ENCODE measurements at regions not wholly inside any gene's neighbourhood (a gene's known extent, or its start where the extent isn't known, plus 50 kb on each side); places are given as distances from the start of the nearest gene placed in this dataset.

- no peak for DNase-seq (ENCODE audit: low read depth)
- H3K4me3 ChIP-seq (ENCODE audit: control insufficient read depth, low read depth, low read length), result no peak overlapping the region
- TF ChIP-seq, protein P1, sequence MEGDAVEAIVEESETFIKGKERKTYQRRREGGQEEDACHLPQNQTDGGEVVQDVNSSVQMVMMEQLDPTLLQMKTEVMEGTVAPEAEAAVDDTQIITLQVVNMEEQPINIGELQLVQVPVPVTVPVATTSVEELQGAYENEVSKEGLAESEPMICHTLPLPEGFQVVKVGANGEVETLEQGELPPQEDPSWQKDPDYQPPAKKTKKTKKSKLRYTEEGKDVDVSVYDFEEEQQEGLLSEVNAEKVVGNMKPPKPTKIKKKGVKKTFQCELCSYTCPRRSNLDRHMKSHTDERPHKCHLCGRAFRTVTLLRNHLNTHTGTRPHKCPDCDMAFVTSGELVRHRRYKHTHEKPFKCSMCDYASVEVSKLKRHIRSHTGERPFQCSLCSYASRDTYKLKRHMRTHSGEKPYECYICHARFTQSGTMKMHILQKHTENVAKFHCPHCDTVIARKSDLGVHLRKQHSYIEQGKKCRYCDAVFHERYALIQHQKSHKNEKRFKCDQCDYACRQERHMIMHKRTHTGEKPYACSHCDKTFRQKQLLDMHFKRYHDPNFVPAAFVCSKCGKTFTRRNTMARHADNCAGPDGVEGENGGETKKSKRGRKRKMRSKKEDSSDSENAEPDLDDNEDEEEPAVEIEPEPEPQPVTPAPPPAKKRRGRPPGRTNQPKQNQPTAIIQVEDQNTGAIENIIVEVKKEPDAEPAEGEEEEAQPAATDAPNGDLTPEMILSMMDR (IDR thresholded peaks at IDR 0.05; ENCODE audit: control insufficient read depth, insufficient read depth, low read depth, low read length, missing control alignments), result no peak
These were observed 330.0 kb downstream of the DDX10 start for GRCh38 chr11:108994887-108995286.

DNA sequence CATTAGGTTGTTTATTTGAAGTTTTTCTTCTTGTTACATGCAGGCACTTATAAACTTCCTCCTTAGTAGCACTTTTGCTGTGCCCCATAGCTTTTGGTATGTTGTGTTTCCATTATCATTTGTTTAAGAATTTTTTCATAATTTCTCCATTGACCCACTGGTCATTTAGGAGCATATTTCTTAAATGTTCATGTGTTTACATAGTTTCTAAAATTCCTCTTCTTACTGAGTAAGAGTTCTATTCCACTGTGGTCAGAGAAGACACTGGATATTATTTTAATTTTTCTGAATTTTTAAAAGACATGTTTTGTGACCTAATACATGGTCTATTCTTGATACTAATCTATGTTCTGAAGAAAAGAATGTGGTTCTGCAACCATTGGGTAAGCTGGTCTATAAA, 333.0 kb downstream of the DDX10 start:
- H3K4me3 ChIP-seq (ENCODE audit: control insufficient read depth, low read depth, low read length), result no peak overlapping the region
- TF ChIP-seq, protein P1 (IDR thresholded peaks at IDR 0.05; ENCODE audit: control insufficient read depth, insufficient read depth, low read depth, low read length, missing control alignments), result no peak
- no peak for DNase-seq (ENCODE audit: low read depth)

DNA sequence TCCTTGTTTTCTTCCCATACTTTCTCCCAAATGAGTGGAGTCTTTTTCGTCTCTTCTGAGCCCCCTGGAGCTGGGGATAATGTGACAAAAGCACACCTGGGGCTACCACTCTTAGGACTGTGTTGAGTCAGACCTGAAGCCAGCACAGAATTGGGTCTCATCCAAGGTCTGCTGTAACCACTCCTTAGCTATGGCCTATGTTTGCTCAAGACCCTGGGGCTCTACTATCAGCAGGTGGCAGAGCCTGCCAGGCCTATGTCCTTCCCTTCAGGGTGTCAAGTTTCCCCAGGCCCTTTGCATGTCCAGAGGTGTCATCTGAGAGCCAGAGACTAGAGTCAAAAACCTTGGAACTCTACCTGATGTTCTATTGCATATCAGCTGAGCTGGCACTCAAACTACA, 335.7 kb downstream of the DDX10 start:
- H3K4me3 ChIP-seq (ENCODE audit: control insufficient read depth, low read depth, low read length), result no peak overlapping the region
- TF ChIP-seq, protein P1 (IDR thresholded peaks at IDR 0.05; ENCODE audit: control insufficient read depth, insufficient read depth, low read depth, low read length, missing control alignments), result no peak
- no peak for DNase-seq (ENCODE audit: low read depth)

GRCh38 chr11:109001585-109001984, 336.7 kb downstream of the DDX10 start:
- TF ChIP-seq, protein P1 (IDR thresholded peaks at IDR 0.05; ENCODE audit: control insufficient read depth, insufficient read depth, low read depth, low read length, missing control alignments), result no peak

GRCh38 chr11:109012991-109013390, 348.1 kb downstream of the DDX10 start:
- H3K4me3 ChIP-seq (ENCODE audit: control insufficient read depth, low read depth, low read length), result no peak overlapping the region
- TF ChIP-seq, protein P1 (IDR thresholded peaks at IDR 0.05; ENCODE audit: control insufficient read depth, insufficient read depth, low read depth, low read length, missing control alignments), result no peak
- no peak for DNase-seq (ENCODE audit: low read depth)

More at GRCh38 chr11:109001585-109001984, 336.7 kb downstream of the DDX10 start:
- no peak overlapping the region for H3K4me3 ChIP-seq (ENCODE audit: control insufficient read depth, low read depth, low read length)
- no peak for DNase-seq (ENCODE audit: low read depth)

DNA sequence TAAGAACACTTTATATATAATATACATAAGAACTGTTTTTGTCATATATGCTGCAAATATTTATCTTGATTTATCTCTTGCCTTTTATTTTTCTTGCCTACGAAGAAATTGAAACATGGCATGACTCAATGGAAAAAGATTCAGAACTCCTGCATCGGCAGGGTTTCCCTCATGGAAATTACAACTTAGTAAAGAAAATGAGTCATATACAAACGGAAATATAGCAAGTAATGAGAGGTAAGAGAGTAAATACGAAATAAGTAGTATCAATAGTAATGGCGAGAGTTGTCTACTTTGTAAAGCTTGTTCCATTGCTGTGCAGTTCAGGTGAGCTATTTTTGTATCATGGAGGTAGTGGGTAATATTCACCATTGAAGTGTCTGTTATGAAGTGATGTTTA, 350.4 kb downstream of the DDX10 start:
- no peak overlapping the region for H3K4me3 ChIP-seq (ENCODE audit: control insufficient read depth, low read depth, low read length)
- DNase-seq (ENCODE audit: low read depth), result no peak
- TF ChIP-seq, protein P1 (IDR thresholded peaks at IDR 0.05; ENCODE audit: control insufficient read depth, insufficient read depth, low read depth, low read length, missing control alignments), result no peak

DNA sequence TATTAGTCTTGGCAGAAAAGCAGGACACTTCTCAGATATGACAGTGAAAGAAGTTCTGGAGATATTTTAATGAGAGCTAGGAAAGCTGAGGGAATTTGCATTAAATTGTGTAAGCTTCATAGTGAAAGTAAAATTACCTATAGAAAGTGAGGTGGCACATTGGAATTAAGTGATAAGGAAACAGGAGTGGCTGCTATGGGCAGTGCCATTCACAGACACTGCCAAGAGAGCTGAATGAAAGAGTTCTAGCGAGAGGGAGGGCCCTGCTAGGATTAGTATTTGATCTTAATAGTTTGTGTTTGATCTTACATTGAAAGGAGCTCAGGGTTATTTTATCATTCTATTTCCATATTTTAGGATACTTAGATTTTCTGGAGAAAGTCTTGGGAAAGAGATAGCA, 351.9 kb downstream of the DDX10 start:
- TF ChIP-seq, protein P1 (IDR thresholded peaks at IDR 0.05; ENCODE audit: control insufficient read depth, insufficient read depth, low read depth, low read length, missing control alignments), result no peak
- DNase-seq (ENCODE audit: low read depth), result no peak
- H3K4me3 ChIP-seq (ENCODE audit: control insufficient read depth, low read depth, low read length), result no peak overlapping the region
